ENCODE measurements at regions not wholly inside any gene's neighbourhood (a gene's known extent, or its start where the extent isn't known, plus 50 kb on each side); places are given as distances from the start of the nearest gene placed in this dataset.

DNA sequence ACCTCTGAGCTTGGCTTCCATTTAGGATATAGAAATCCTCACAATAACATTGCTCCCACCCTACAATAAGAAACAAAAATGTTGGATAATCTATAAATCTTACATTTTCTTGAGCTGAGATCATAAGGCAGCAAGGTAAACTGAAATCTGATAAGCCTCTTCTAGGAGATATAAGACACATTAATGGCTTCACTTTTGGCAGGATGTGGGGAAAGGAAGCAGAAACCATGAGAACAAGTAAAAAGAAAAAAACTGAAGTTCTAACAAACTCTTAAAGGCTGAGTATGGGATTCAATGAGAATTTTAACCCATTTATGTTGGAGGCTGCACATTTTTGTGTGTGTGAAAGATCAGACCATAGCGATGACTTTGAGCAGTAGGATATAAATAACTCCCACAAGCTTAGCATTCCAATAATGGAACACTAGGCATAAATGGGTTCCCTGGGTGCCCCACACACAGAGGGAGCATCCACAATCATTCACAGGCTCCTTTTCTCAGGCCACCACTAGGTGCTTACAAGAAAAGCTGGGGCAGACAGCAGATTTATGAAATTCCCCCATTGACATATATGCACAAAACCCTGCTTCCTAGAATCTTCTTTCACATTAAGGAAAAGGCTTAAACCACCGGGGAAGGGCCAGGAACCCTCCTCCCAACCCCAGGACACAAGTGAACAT, 564.9 kb upstream of the MGMT start:
- ATAC-seq (no peak), DNase-seq (no peak)
- intact Hi-C loops (cut with DNase I): no loop called here

DNA sequence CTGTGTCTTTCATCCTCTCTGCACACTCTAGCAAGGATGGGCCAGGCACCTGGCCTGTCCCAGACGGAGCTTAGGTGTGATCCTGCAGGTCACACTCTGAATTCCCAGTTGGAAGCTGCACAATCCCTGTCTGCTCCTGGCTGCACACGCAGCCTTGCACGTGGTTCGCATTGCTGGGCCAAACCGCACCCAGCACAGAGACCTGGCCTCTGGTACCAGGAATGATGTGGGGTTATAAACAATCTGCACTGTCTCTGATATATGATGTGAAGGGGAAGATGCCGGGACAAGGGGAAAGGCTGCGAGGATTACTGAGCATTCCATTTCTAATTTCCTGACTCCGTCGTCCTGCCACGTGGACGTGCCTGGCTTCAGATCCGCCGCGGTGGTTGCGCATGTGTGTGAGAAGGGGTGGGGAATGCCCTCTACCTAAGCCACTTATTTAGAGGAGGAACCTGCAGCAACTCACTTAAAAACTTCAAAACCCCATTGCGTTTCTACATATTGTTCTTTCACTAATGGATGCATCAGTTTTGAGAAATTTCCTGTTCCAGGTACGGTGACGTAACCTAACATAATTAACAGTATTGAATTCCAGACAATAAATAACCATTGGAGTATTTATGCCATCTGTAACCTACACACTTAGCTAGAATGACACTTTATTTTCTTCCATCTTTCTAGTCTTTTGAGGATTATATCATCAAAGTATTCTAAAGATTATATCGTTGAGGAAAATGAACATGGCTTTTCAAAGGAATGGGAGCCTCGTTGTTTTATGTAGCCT, 559.7 kb upstream of the MGMT start:
- intact Hi-C loops (cut with DNase I): no loop called here
- TF ChIP-seq, protein P1, sequence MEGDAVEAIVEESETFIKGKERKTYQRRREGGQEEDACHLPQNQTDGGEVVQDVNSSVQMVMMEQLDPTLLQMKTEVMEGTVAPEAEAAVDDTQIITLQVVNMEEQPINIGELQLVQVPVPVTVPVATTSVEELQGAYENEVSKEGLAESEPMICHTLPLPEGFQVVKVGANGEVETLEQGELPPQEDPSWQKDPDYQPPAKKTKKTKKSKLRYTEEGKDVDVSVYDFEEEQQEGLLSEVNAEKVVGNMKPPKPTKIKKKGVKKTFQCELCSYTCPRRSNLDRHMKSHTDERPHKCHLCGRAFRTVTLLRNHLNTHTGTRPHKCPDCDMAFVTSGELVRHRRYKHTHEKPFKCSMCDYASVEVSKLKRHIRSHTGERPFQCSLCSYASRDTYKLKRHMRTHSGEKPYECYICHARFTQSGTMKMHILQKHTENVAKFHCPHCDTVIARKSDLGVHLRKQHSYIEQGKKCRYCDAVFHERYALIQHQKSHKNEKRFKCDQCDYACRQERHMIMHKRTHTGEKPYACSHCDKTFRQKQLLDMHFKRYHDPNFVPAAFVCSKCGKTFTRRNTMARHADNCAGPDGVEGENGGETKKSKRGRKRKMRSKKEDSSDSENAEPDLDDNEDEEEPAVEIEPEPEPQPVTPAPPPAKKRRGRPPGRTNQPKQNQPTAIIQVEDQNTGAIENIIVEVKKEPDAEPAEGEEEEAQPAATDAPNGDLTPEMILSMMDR (IDR thresholded peaks at IDR 0.05): no peak
- Histone ChIP-seq H3K36me3 (no peaks in the 10 kb centered on the region), H3K27ac (no peak overlapping the region), H3K4me3 (no peak overlapping the region), H3K4me1 (no peaks in the 10 kb centered on the region), H3K27me3 (no peaks in the 10 kb centered on the region), H3K9me3 (no peaks in the 10 kb centered on the region)
- DNase-seq (no peak), ATAC-seq (no peak)

More for the DNA sequence above, 564.9 kb upstream of the MGMT start:
- Histone ChIP-seq H3K4me1 (no peaks in the 10 kb centered on the region), H3K9me3 (no peaks in the 10 kb centered on the region), H3K27me3 (no peaks in the 10 kb centered on the region), H3K36me3 (no peaks in the 10 kb centered on the region), H3K27ac (no peak overlapping the region), H3K4me3 (no peak overlapping the region)
- TF ChIP-seq, protein P1 (IDR thresholded peaks at IDR 0.05): no peak

DNA sequence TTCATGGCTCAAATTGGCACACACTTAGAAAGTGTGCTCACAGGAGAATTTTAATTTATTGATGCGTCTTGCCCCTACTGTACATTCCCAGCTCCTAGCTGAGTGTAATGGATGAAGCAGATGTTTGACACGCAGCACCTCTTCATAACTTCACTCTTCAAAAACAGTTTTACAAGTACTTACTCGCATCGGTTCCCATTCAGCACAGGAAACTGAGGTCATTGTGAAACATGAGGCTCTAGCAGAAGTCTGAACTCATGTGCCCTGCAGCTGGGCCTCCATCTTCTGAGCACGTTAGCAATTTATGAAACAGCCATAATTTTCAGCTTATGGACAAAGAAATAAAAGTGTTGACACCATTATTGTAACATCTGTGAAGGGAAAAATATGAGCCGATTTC, 558.9 kb upstream of the MGMT start:
- no peak for DNase-seq
- intact Hi-C loops (cut with DNase I): no loop called here
- ATAC-seq: no peak

DNA sequence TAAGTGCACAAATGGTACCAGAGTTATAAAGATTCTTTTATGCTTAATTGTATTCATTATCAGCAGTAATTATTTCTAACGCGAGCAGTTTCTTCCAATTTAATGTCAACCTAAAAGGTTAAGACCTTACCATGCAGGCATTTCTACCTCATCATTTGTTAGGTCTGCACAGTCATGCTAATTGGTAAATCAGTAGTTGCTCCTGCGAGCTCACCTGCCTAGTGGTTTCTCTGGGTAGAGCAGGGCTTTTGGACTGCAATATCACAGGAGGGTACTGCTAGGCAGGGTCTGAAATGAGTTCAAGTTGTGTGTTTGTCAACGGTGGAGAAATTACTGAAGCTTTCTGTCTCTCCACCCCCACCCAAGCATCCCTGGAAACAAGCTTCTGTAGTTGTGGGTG, 558.5 kb upstream of the MGMT start:
- ATAC-seq (no peak), DNase-seq (no peak)
- Histone ChIP-seq H3K27ac (no peak overlapping the region), H3K9me3 (no peaks in the 10 kb centered on the region), H3K27me3 (no peaks in the 10 kb centered on the region), H3K4me3 (no peak overlapping the region), H3K36me3 (no peaks in the 10 kb centered on the region), H3K4me1 (no peaks in the 10 kb centered on the region)
- intact Hi-C loops (cut with DNase I): no loop called here
- TF ChIP-seq, protein P1 (IDR thresholded peaks at IDR 0.05): no peak

More for the DNA sequence above, 558.9 kb upstream of the MGMT start:
- TF ChIP-seq, protein P1 (IDR thresholded peaks at IDR 0.05): no peak
- Histone ChIP-seq H3K27me3 (no peaks in the 10 kb centered on the region), H3K4me3 (no peak overlapping the region), H3K4me1 (no peaks in the 10 kb centered on the region), H3K27ac (no peak overlapping the region), H3K36me3 (no peaks in the 10 kb centered on the region), H3K9me3 (no peaks in the 10 kb centered on the region)

DNA sequence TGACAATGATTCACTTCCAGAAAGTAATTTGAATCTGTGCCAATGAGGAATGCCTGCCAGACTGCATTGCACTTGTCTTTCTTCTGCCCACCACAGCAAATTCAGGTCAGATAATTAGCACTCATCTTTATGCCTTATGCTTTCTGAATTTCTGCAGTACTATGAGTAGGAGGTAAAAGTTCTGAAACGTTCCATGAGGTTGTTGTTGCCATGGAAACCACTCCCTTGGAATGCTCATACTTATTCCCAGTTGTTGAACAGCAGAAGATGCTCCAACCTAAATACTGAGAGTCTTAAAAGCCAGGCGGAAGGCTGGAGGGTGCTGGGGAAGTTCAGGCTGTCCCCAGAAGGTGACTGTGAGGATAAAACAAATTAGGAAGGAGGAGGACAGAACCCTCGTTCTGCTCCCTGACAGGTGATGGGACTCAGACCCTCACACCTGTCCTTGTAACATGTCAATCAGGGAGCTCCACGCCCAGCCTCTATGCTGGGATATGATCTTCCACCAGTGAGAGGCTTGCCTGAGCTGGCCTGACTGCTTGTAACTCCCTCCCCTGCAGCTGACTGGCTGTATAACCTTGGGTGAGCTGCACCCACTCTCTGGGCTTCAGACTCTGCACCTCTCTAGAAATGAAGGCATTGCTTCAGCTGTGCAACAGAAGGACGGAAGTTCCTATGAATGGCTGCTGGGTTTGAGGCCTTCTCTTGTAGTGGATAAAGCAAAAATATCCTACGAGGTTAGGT, 554.3 kb upstream of the MGMT start:
- intact Hi-C loops (cut with DNase I): no loop called here

More for the DNA sequence above, 554.3 kb upstream of the MGMT start:
- H3K27ac ChIP-seq: no peak overlapping the region
- TF ChIP-seq, protein P1 (IDR thresholded peaks at IDR 0.05): no peak
- H3K9me3 ChIP-seq: no peaks in the 10 kb centered on the region
- ATAC-seq (no peak), DNase-seq (no peak)
- peaks cover 5% of the 10 kb centered on the region for H3K27me3 ChIP-seq
- H3K36me3 ChIP-seq: no peaks in the 10 kb centered on the region
- no peak overlapping the region for H3K4me3 ChIP-seq
- no peaks in the 10 kb centered on the region for H3K4me1 ChIP-seq
